GM12873 (cell line): ENCODE measurements at regions not wholly inside any gene's neighbourhood (a gene's known extent, or its start where the extent isn't known, plus 50 kb on each side); places are given as distances from the start of the nearest gene placed in this dataset.

Experiments used
- CTCF ChIP-seq: IDR thresholded peaks from 2 replicates; pipeline ENCODE4 v1.5.1; 2012; ENCODE audit warnings: low read depth, mild to moderate bottlenecking, moderate library complexity, low read length, control low read depth; ENCODE audit not compliant: insufficient read depth; ENCODE audit errors: missing control alignments

- no peak for TF ChIP-seq CTCF
Measured at GRCh38 chr16:52351451-52351850, 195.5 kb downstream of the TOX3 start.

- no peak for TF ChIP-seq CTCF
Measured at GRCh38 chr16:52350031-52350642, 196.8 kb downstream of the TOX3 start.

- no peak for TF ChIP-seq CTCF
Measured at GRCh38 chr16:52346709-52347108, 200.2 kb downstream of the TOX3 start.

- TF ChIP-seq CTCF: no peak
Measured at GRCh38 chr16:52320930-52321439, 226.0 kb downstream of the TOX3 start.

GRCh38 chr16:52318302-52319009 is 228.5 kb downstream of the TOX3 start:
- TF ChIP-seq CTCF: no peak

- TF ChIP-seq CTCF: no peak
Measured at GRCh38 chr16:52316241-52316640, 230.7 kb downstream of the TOX3 start.

GRCh38 chr16:52312716-52313115 is 234.2 kb downstream of the TOX3 start:
- TF ChIP-seq CTCF: no peak
